CD4-positive, alpha-beta T cell treated with Interleukin-15 for 4 hours (primary cell): ENCODE measurements at regions not wholly inside any gene's neighbourhood (a gene's known extent, or its start where the extent isn't known, plus 50 kb on each side); places are given as distances from the start of the nearest gene placed in this dataset.
"Not testable (repeated sequence)": the region's sequence is repeated elsewhere in the genome, so short reads cannot be mapped to it uniquely, and the experiment has no call there.

ENCODE experiments used
- DNase-seq: peaks from one replicate; pipeline ENCODE4 v3.0.0-alpha.2; 2020; ENCODE audit warnings: low spot score

DNA sequence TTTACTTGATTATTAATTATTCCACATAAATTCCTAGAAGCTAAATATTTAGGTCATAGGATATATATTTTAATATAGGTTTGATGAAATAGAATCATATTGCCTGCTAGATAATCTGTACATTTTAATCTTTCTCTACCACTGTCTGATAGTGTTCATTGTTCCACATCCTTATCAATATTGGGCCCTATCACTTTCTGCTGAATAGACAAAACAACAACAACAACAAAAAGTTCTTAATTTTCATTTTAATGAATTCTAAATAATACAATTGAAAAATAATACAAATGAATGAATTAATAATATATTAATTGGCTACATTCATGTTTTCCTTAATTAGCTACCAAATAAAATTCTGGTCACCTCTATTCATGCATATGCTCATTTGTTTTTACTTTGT is 1437.2 kb downstream of the LRFN5 start:
- DNase-seq: no peak

DNA sequence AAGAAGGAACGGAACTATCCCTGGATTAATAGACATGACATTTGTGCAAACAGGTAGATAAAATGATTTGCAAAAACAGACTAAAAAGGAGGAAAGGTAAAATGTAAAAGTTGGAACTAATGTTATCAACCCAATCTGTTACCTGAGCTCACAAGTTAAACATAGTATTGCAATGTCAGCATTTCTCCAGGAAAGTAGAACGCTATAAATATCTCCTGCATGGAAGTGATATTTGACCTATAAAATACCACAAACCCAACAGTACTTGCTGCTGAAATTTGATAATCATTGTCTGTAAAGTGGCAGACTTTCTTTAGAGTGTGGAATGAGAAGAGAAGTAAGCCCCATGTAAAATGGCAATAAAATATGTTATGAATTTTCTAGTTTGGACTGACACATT is 1435.7 kb downstream of the LRFN5 start:
- no peak for DNase-seq

DNA sequence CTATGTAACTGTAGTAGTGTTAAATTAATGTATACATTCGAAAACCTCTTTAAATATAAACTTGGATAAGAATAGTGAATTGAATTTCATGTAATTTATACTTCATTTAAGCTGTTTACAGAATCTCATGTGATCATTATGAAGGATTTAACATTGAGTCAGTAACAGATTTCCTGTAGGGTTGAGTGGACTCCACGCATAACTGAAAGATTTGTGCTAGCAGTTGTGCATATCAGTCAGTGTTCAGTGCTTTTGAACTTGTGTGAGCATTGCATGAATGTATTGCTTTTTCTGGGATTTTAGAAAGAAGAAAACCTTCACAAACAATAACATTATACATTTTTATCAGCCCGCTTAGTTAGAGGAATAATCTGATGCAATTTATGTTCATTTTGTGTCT is 1435.3 kb downstream of the LRFN5 start:
- DNase-seq: no peak

DNA sequence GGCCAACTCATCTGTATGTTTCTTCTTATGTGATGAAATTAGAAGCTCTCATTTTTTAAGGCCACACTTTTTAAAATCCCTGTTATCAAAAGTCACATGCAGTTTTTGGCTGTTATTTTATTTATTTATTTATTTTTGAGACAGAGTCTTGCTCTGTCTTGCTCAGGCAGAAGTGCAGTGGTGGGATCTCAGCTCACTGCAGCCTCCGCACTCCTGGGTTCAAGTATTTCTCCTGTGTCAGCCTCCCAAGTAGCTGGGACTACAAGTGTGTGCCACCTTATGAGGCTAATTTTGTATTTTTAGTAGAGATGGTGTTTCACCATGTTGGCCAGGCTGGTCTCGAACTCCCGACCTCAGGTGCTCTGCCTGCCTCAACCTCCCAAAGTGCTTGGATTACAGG is 1434.5 kb downstream of the LRFN5 start:
- no peak for DNase-seq

DNA sequence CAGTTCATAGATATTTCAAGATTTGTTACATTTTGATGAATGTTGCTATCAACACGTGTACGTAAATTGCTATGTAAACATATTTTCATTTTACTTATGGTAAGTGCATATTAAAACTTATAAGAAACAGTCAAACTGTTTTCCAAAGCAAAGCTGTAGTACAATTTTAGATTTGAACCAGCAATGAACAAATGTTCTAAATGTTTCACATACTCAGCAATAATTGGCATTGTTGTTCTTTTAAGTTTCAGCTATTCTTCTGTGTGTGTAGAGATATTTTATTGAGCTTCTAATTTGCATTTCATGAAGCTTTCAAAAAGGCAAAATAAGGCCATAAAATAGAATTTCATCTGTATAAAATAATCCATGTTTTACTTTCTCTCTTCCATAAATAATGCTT is 1433.2 kb downstream of the LRFN5 start:
- DNase-seq: no peak

DNA sequence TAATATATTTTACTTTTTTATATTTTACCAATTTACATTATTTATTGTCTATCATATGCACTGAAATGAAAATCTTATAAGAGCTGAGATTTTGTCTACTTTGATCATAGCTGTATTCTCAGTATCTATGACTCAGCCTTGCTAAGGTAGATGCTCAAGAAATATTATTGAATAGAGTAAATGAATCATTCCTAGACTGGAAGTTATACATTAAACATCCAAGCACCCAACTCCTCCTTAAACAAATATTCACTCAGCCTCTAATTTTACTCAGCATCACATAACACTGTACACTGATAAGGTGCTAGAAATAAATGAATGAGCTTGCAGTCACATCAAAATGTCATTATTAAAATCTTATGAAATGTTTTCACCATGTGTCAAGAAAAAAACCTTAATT is 1424.9 kb downstream of the LRFN5 start:
- no peak for DNase-seq

DNA sequence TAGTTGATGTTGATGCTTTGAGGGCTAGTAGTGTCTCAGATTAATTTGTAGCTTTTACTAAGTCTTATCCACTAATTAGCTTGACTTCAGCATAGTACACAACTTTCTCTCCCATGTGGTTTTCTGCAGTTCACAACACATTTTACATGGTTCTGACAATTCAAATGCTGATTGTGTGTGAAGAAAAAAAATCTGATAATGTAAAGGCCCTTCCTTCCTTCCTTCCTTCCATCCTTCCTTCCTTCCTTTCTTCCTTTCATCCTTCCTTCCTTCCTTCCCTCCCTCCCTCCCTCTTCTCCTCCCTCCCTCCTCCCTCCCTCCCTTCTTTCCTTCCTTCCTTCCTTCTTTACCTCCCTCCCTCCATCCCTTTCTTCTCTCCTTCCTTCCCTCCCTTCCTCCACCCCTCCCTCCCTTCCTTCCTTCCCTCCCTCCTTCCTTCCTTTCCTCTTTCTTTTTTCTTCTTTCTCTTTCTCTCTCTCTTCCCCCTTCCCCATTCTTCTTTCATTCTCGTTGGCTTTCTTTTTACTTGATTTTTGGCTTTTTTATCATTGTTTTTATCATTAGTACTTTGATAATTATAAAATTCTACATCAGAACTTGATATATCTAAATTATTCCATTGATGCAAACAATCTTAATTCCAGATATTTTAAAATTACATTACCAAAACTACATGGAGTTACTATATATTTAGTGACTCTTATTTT is 1415.6 kb downstream of the LRFN5 start:
- DNase-seq: no peak

DNA sequence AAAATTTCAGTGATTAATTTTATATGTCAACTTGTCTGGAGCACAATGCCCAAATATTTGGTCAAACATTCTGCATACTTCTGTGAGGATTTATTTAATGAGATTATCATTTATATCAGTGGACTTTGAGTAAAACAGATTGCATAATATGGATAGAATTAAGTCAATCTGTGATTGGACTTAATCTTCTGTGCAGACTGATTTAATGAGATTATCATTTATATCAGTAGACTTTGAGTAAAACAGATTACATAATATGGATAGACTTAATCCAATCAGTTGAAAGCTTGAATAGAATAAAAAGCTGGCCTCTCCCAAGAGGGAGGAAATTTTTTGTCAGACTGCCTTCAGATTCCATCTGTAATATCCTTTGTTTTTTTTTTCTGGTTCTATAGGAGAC is 1413.2 kb downstream of the LRFN5 start:
- no peak for DNase-seq

DNA sequence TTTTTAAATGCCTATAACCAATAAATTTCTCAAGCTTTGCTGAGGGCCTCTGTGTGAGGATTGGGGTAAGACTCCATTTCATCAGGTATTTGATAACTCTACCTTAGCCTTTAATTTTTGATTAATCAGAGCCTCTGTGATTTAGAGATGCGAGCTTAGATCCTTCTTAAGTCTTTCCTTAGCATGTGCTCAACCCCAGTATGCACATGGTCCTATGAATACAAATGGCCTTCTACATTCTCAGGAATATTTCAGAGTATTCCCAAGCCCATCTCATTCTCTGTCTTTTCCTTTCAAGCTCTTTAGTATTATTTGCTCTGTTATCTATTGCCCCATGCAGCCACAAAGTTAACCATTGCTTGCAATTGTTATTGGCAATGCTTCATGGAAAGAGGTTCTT is 1407.7 kb downstream of the LRFN5 start:
- DNase-seq: no peak

DNA sequence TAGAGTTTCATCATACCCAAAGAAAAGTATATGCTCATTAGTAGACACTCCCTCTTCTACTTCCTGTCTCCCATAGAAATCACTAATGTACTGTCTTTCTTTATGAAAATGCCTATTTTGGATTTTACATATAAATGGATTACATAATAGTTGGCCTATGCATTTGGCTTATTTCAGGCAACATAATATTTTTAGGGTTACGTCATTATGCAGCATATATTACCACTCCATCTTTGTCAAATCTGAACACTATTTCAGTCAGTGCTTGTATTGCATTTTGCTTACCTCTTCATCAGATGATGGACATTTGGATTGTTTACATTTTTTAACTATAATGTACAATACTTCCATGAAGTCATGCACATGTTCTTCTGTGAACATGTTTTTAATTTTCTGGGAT is 1406.1 kb downstream of the LRFN5 start:
- DNase-seq: no peak

DNA sequence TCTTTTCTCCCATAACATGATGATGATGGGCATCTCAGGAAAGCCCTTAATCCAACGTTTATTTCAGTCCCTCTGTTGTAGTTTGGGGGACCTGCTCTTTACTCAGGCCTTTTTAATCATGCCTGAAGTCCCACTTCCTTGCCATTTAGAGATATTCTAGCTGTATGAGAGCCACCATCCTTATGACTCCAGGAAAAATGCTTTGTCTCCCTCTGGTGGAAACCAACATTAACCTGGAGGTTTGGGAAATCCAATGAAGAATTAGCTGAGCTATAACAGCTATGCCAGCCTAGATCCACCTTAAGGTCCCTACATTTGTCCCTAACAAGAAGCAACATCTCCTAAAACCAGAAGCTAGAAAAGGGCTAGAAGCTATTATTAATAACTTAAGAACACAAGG is 1399.1 kb downstream of the LRFN5 start:
- no peak for DNase-seq

DNA sequence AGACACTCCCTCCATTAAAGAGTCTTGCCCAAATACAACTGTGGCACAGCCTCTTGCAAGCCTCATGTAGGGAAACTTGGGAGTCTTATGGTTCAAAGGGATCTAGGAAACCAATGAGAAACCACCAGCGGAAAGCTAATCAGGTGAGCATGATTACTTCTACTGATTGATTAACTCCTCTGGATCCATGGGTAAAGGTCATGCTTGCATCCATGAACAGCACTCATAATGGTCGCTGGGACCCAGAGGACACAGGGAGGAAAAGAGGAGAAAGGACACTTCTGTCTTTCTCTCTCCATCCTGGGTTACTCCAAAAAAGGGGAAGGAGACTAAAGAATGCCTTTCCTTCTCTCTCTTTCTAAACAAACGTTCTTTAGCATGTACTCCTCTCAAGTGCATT is 1397.2 kb downstream of the LRFN5 start:
- DNase-seq: no peak

DNA sequence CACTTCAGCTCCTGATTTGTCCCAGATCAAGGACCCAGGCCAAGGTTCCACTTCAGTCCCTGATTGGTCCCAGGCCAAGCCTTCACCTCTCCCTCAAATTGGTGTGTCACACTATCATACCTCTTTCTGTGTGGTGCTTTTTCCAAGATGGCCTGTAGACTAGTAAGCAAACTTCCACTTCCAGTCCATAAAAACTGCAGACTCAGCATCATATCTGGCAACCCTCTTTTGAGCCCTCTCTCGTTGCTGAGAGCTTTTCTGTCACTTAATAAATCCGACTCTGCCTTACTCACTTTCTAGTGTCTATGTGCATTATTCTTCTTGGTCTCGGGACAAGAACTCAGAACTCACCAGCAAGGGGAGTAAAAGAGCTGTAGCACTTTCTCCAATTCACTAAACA is 1395.1 kb downstream of the LRFN5 start:
- no peak for DNase-seq

DNA sequence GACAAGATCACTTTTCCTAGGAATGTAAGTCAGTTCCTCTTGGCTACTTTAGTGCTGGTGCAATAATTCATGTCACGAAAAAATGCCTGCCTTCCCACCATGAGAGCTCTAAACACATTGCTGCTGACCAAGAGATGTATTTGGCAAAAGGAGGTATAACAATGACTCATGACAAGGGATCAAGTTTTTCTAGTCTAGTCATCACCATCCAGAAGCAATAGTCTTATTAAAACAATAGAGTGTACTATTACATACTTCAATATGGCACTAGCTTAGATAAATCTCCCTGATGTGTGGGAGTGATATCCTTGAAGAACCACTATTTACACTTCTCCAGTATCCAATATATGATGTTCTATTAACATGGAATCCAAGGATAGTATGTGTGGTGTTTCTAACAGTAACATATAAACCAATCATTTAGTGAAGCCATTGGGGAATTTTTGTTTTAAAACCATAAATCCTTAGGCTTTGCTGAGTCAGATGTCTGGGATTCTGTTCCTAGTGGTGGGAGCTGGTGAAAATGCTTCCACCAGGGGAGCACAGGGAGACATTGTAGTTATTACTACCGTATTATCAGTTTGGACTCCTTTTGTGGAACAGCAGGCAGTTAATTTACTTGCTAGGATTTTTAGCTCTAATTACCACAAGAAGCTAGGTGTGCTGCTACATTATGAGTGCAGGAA is 1387.5 kb downstream of the LRFN5 start:
- DNase-seq: no peak

DNA sequence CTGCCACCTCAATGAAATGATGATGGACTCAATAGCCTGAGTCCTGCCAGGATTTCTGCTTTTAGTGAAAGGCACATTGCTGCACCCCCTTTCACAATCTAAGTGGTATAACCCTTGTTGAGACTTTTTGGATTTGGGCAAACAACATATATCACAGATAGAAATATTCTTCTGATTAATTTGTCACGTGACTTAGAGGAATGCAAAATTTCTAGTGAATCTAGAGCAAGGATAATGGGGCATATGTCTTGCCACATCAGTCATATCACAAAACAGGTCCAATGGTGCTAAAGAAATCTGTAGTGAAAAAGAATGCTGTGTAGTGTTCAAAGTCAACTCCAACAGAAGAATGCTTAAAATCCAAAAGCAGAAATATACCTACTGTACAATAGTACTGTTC is 1386.3 kb downstream of the LRFN5 start:
- DNase-seq: no peak

DNA sequence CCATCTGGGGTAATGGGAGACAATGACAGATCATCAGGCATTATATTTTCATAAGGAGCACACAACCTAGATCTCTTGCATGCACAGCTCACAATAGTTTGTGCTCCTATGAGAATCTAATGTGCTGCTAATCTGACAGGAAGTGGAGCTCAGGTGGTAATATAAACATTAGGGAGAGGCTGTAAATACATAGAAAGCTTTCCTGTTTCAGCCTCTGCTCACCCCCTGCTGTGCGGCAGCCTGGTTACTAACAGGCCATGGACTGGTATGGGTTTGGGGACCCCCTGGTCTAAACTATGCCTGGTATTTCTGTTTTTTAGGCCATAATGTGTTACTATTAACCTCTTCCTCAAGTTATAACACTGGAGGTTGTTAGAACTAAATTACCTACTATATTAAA is 1373.7 kb downstream of the LRFN5 start:
- DNase-seq: no peak

DNA sequence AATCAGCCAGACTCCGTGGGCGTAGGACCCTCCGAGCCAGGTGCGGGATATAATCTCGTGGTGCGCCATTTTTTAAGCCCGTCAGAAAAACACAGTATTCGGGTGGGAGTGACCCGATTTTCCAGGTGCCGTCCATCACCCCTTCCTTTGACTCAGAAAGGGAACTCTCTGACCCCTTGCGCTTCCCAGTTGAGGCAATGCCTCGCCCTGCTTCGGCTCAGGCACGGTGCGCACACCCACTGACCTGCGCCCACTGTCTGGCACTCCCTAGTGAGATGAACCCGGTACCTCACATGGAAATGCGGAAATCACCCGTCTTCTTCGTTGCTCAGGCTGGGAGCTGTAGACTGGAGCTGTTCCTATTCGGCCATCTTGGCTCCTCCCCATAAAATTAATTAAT is 1366.5 kb downstream of the LRFN5 start:
- not testable (repeated sequence) for DNase-seq

DNA sequence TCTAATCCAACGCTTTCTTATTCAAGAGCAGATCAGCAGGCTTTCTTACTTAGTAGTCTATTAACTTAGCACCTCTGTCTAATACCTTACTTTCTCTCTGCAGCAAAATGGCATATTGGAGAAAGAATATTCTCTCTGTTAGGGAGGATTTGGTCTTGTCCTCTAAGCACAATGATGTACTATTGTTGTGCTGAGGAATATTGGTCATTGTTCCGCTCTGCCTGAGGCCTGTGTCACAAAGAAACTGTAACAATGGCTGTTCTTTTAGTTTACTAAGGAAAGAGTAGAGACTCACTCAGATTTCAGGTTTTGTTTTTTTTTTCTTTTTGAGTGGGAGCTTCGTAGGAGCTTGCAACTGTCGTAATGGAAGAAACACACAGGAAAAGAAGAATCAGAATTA is 1358.8 kb downstream of the LRFN5 start:
- no peak for DNase-seq

DNA sequence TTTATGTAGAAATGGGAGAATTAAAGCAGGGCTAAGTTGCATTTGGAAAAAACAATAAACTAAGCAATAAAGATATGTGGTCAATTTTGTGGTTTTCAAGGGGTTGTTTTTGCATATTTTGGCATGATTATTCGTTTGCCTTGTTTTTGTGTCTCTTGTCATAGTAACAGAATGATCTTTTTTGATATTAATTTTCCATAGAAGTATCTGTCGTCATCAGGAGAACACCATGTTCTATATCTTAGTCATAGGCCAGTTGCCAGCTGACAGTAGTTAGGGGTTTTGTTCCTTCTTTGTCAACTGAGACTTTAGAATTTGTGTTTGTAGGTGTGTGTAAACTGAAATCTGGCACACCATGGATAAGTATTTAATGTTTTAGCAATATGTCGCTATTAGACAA is 1354.8 kb downstream of the LRFN5 start:
- no peak for DNase-seq

DNA sequence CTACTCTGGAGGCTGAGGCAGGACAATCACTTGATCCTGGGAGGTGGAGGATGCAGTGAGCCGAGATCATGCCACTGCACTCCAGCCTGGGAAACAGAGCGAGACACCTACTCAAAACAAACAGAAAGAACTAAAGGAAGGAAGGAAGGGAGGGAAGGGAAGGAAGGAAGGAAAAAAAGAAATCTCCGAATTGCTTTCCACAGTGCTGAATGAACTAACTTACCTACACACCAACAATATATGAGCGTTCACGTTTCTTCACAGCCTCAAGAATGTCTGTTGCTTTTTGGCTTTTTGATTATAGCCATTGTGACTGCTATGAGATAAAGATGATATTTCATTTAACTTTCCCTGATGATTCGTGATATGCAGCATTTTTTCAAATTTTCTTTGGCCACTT is 1343.7 kb downstream of the LRFN5 start:
- no peak for DNase-seq

DNA sequence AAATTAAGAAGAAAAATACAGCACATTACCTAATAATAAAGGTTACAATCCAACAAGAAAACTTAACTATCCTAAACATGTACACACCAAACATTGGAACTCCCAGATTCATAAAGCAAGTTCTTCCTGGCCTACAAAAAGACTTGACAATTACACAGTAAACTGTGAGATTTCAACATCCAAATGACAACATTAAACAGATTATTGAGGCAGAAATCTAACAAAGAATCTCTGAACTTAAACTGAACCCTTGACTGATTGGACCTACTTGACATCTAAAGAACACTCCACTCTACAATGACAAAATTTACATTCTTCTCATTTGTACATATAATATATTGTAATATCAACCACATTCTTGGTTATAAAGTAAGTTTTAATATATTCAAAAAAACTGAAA is 1341.3 kb downstream of the LRFN5 start:
- no peak for DNase-seq

DNA sequence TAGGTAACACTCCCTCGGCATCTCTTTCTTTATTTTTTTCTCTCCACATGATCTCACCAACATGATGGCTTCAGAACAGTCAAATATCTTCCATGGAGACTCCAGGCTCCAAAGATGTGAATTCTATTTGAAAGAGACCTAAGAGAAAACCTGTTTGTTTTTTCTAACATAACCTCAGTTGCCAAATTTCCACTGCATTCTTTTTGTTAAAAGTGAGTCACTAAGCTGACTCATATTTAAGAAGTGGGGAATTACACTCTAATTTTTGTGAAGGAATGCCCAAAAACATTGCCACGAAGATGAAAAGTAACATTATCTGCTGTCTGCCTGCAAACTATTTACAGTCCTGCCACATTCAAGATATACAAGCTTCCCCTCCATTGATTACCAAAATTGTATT is 1337.6 kb downstream of the LRFN5 start:
- no peak for DNase-seq

DNA sequence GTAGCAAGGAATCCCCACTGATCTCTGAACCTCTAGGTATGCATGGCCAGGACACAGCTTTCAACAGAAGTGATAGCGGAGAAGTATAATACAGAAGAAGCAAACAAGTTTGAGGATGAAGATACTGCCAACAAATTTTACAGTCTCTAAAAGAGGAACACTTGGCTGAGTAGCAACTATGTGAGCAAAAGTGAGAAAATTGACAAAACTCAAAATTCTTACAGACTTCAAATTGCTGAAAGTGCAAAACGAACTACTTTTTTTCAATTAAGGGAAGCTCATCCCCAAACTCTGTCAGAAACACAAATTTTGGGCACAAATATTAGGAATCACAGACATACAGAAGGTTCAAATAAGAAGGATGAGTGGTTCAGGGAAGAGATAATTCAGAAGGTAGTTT is 1324.6 kb downstream of the LRFN5 start:
- no peak for DNase-seq

DNA sequence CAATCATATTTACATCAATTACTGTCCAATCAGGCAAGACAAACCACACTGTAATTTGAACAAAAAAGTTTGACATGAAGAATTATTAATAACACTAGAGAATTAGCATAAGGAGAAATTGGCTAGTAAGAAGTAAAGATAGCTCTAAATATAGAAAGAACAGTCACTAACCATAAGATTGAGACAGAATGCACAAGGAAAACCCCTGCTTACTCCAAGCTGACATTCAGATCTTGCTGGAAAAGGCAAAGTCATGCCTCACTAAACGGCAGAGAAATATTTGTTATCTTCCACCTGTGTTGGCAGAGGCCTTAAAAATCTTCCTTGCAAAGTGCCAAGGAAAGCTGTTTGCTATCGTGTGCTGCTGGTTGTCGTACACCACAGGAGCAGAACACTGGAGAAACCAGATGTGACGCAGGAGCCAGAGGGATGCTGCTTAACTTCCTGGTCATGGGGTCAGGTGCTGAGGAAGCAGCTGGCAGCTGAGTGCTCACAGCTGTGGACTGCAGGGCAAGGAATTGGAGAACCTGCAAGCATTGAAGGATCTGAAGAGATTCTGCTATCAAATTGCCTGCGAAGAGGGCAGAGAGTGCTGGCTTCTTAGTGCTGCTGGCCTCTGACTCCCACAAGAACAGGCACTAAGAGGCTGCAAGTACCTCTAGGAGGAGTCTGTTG is 1323.3 kb downstream of the LRFN5 start:
- DNase-seq: no peak
